Breast epithelium (tissue), 4 donors: ENCODE measurements at regions not wholly inside any gene's neighbourhood (a gene's known extent, or its start where the extent isn't known, plus 50 kb on each side); places are given as distances from the start of the nearest gene placed in this dataset.

Experiments used
- DNase-seq, 2 donors: peaks; one replicate each; pipeline ENCODE4 v3.0.0-alpha.2; 2019; ENCODE audit warnings: low spot score in 2 of 2
- H3K27ac ChIP-seq, 2 donors: fragments of 200-600 bp; sonication (generic) in 1 of 2; one replicate each; pipeline ENCODE4 v1.5.1; 2016 to 2019; ENCODE audit warnings: mild to moderate bottlenecking in 1 of 2
- H3K27me3 ChIP-seq, 2 donors: fragments of 200-600 bp; sonication (generic) in 1 of 2; one replicate each; pipeline versions ENCODE4 v1.5.1 to v1.6.0; 2017 to 2019; ENCODE audit warnings: control low read depth in 1 of 2, mild to moderate bottlenecking in 1 of 2
- H3K36me3 ChIP-seq: fragments of 200-600 bp; one replicate; pipeline ENCODE4 v1.5.1; 2019
- H3K4me1 ChIP-seq, 2 donors: fragments of 200-600 bp; sonication (generic); one replicate each; pipeline ENCODE4 v1.5.1; 2016 to 2019; ENCODE audit warnings: control low read depth in 1 of 2
- H3K4me3 ChIP-seq, 3 donors: fragments of 200-600 bp; sonication (generic); 1 replicate in 2 of 3; 2 replicates in 1 of 3; pipeline ENCODE4 v1.5.1; 2016 to 2019; ENCODE audit warnings: mild to moderate bottlenecking in 3 of 3, moderate library complexity in 2 of 3
- H3K9me3 ChIP-seq, 2 donors: fragments of 200-600 bp; sonication (generic) in 1 of 2; one replicate each; pipeline ENCODE4 v1.5.1; 2016 to 2019; ENCODE audit warnings: control low read depth in 1 of 2
- POLR2A ChIP-seq: fragments of 450-650 bp; IDR thresholded peaks from one replicate; pipeline ENCODE4 v1.6.1; 2016; ENCODE audit warnings: antibody characterized with exemption, mild to moderate bottlenecking, moderate library complexity
- POLR2AphosphoS5 ChIP-seq, 3 donors: sonication (generic); formaldehyde crosslinking; IDR thresholded peaks; one replicate each; pipeline ENCODE4 v1.6.1; 2017; ENCODE audit warnings: antibody characterized with exemption in 3 of 3
- intact Hi-C: fragments of 100-400 bp; cut with DNase I; formaldehyde crosslinking; loops from one replicate; pipeline ENCODE4 v1.15.1; 2023; ENCODE audit warnings: low total_unique reads
- TF ChIP-seq, protein P1 (sequence below), 3 donors: fragments of 450-650 bp; IDR thresholded peaks; one replicate each; pipeline ENCODE4 v1.5.1; 2016 to 2017; ENCODE audit warnings: antibody characterized with exemption in 3 of 3, mild to moderate bottlenecking in 3 of 3, moderate library complexity in 3 of 3

DNA sequence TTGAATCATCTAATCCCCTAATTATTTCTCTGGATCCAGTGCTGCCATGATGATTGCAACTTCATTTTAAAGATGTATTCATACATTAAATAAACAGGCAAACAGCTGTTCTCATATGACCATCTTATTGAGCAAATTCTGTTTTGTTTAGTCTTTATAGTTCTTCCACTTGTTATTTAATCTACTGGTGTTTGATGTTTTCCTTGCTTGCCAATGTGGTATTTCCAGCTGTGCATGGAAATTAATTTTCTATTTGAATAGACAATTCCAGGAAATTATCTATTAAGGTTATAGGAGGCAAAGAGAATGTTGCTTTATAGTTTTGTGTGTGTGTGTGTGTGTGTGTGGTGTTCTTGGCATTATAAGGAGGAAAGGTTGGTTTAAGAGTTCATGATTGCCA, 167.0 kb upstream of the PRPS1L1 start:
- TF ChIP-seq POLR2A (no peak), POLR2AphosphoS5 (IDR thresholded peaks at IDR 0.05) (no peak)
- TF ChIP-seq, protein P1, sequence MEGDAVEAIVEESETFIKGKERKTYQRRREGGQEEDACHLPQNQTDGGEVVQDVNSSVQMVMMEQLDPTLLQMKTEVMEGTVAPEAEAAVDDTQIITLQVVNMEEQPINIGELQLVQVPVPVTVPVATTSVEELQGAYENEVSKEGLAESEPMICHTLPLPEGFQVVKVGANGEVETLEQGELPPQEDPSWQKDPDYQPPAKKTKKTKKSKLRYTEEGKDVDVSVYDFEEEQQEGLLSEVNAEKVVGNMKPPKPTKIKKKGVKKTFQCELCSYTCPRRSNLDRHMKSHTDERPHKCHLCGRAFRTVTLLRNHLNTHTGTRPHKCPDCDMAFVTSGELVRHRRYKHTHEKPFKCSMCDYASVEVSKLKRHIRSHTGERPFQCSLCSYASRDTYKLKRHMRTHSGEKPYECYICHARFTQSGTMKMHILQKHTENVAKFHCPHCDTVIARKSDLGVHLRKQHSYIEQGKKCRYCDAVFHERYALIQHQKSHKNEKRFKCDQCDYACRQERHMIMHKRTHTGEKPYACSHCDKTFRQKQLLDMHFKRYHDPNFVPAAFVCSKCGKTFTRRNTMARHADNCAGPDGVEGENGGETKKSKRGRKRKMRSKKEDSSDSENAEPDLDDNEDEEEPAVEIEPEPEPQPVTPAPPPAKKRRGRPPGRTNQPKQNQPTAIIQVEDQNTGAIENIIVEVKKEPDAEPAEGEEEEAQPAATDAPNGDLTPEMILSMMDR (IDR thresholded peaks at IDR 0.05), result no peak
- Histone ChIP-seq H3K27me3 (no peaks in the 10 kb centered on the region), H3K9me3 (no peaks in the 10 kb centered on the region), H3K4me1 (no peaks in the 10 kb centered on the region), H3K36me3 (no peaks in the 10 kb centered on the region), H3K4me3 (no peak overlapping the region), H3K27ac (no peak overlapping the region)
- intact Hi-C loops, result no loop called here
- no peak for DNase-seq

DNA sequence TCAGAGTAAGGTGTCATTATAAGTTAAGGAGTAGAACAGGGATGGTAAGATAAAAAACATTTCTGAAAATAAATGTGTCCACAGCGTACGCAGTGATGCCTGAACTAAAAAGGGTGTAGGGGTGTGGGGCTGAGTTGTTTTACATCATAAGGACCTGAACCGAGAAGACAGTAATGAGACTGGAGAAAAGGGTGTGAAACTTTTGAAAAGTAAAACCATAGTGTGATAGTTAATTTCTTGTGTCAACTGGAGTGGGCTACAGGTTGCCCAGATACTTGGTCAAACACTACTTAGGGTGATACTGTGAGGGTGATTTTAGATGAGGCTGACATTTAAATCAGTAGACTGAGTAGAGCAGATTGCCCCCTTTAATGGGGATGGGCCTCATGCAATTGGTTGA, 169.0 kb upstream of the PRPS1L1 start:
- Histone ChIP-seq H3K27ac (no peak overlapping the region), H3K4me3 (no peak overlapping the region), H3K27me3 (no peaks in the 10 kb centered on the region), H3K9me3 (no peaks in the 10 kb centered on the region), H3K4me1 (no peaks in the 10 kb centered on the region), H3K36me3 (no peaks in the 10 kb centered on the region)
- TF ChIP-seq POLR2A (no peak), POLR2AphosphoS5 (IDR thresholded peaks at IDR 0.05) (no peak)
- TF ChIP-seq, protein P1 (IDR thresholded peaks at IDR 0.05), result no peak
- DNase-seq, result no peak
- intact Hi-C loops, result no loop called here

DNA sequence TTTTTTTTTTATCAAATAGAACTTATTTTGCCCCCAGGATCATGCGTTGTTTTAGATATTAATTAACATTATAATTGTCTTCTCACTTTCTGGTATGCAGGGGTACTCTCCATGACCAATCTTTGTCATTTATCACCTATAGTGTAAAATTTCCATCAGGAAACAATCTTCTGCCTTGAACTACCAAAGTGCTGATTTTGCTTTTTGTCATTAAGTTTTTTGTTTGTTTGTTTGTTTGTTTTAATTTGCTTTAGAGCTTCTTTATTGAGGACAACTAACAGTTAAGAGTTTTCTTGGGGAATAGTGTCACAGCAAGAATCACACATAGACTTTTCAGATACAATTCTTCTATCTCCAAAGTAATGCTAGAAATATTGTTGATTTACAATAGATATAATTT, 171.2 kb upstream of the PRPS1L1 start:
- intact Hi-C loops, result no loop called here
- Histone ChIP-seq H3K4me1 (no peaks in the 10 kb centered on the region), H3K27ac (no peak overlapping the region), H3K36me3 (no peaks in the 10 kb centered on the region), H3K27me3 (no peaks in the 10 kb centered on the region), H3K9me3 (no peaks in the 10 kb centered on the region), H3K4me3 (no peak overlapping the region)
- TF ChIP-seq, protein P1 (IDR thresholded peaks at IDR 0.05), result no peak
- TF ChIP-seq POLR2A (no peak), POLR2AphosphoS5 (IDR thresholded peaks at IDR 0.05) (no peak)
- DNase-seq, result no peak

DNA sequence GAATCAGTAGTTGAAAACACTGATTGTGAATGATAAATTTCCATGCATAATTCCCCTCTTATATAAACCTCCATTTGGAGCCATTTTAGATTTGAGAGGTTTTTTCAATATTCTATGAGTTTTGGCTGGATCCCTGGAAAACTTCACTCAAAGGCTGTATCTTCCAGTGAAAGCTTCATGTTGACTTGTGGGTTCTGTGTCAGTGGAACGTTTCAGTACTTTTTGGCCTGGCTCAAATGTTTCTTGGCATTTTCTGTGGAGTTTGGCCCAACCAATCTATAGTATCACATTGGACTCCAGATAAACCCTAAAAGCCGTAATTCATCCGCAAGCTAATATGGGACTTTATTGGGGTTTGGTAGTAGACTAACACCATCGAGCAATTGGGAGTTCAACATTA, 172.6 kb upstream of the PRPS1L1 start:
- Histone ChIP-seq H3K27ac (no peak overlapping the region), H3K4me3 (no peak overlapping the region), H3K4me1 (no peaks in the 10 kb centered on the region), H3K9me3 (no peaks in the 10 kb centered on the region), H3K36me3 (no peaks in the 10 kb centered on the region), H3K27me3 (no peaks in the 10 kb centered on the region)
- TF ChIP-seq POLR2A (no peak), POLR2AphosphoS5 (IDR thresholded peaks at IDR 0.05) (no peak)
- TF ChIP-seq, protein P1 (IDR thresholded peaks at IDR 0.05), result no peak
- intact Hi-C loops, result no loop called here
- no peak for DNase-seq

DNA sequence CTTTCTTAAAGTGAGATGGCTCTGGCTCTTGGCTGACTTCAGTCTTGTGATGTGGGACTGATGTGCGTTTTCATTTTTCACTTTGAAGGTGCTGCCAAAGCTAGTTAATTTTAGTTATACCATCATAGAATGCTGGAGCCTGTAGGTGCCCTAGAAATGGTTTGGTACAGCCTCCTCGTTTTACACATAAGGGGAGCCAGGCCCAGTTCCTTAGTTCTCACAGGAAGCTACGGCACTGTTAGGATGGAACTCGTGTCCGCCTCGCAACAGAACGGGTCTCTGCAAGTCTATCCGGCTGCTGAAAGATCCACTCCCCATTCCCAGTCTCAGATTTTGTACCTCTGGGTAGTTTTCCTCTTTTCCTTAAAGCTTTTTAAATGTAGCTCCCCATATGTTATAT, 173.2 kb upstream of the PRPS1L1 start:
- TF ChIP-seq, protein P1 (IDR thresholded peaks at IDR 0.05), result no peak
- TF ChIP-seq POLR2AphosphoS5 (IDR thresholded peaks at IDR 0.05), result no peak
- no peak for TF ChIP-seq POLR2A
- Histone ChIP-seq H3K36me3 (no peaks in the 10 kb centered on the region), H3K4me3 (no peak overlapping the region), H3K9me3 (no peaks in the 10 kb centered on the region), H3K4me1 (no peaks in the 10 kb centered on the region), H3K27me3 (no peaks in the 10 kb centered on the region), H3K27ac (no peak overlapping the region)
- DNase-seq, result no peak
- intact Hi-C loops, result no loop called here
